ENCODE measurements at regions not wholly inside any gene's neighbourhood (a gene's known extent, or its start where the extent isn't known, plus 50 kb on each side); places are given as distances from the start of the nearest gene placed in this dataset.
"Not testable (repeated sequence)": the region's sequence is repeated elsewhere in the genome, so short reads cannot be mapped to it uniquely, and the experiment has no call there.

- intact Hi-C loops (cut with DNase I; ENCODE audit: low total_unique reads), result no loop called here
- no peak overlapping the region for H3K4me3 ChIP-seq
- no peak for TF ChIP-seq CTCF (IDR thresholded peaks at IDR 0.05 in 8 of 11, conservative IDR thresholded peaks at IDR 0.05 in 3 of 11)
- TF ChIP-seq POLR2A (IDR thresholded peaks at IDR 0.05), result no peak
- no peak for TF ChIP-seq POLR2AphosphoS5 (IDR thresholded peaks at IDR 0.05)
- no peaks in the 10 kb centered on the region for H3K27me3 ChIP-seq (replicated peaks in 1 of 7)
- no peak for DNase-seq
- H3K36me3 ChIP-seq, result no peaks in the 10 kb centered on the region
- H3K27ac ChIP-seq, result no peak overlapping the region
- no peaks in the 10 kb centered on the region for H3K4me1 ChIP-seq
- H3K9me3 ChIP-seq, result no peaks in the 10 kb centered on the region
Observed at GRCh38 chr1:157448636-157449035, 103.7 kb downstream of the FCRL5 start.

DNA sequence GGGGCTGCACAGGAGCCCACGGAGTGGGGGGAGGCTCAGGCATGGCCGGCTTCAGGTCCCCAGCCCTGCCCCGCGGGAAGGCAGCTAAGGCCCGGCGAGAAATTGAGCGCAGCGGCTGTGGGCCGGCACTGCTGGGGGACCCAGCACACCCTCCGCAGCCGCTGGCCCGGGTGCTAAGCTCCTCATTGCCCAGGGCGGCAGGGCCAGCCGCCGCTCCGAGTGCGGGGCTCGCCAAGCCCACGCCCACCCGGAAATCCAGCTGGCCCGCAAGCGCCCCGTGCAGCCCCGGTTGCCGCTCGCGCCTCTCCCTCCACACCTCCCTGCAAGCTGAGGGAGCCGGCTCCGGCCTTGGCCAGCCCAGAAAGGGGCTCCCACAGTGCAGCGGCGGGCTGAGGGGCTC, 106.0 kb downstream of the FCRL5 start:
- WGBS, 5 donors, result 93 to 97% (median 95%) methylated on average over 15 to 31 of the region's 31 CpGs

GRCh38 chr1:157445616-157446140, 106.6 kb downstream of the FCRL5 start:
- H3K9me3 ChIP-seq; H3K4me3 ChIP-seq; intact Hi-C loops (cut with DNase I; ENCODE audit: low total_unique reads); H3K4me1 ChIP-seq; H3K36me3 ChIP-seq; DNase-seq; H3K27ac ChIP-seq; H3K27me3 ChIP-seq (replicated peaks in 1 of 7): not testable (repeated sequence)
- WGBS, 5 donors, result 90 to 94% (median 92%) methylated on average over 14 to 15 of the region's 15 CpGs

More for the DNA sequence above, 106.0 kb downstream of the FCRL5 start:
- H3K27ac ChIP-seq; DNase-seq; H3K4me1 ChIP-seq; H3K27me3 ChIP-seq (replicated peaks in 1 of 7); H3K9me3 ChIP-seq; H3K36me3 ChIP-seq; H3K4me3 ChIP-seq; intact Hi-C loops (cut with DNase I; ENCODE audit: low total_unique reads): not testable (repeated sequence)

DNA sequence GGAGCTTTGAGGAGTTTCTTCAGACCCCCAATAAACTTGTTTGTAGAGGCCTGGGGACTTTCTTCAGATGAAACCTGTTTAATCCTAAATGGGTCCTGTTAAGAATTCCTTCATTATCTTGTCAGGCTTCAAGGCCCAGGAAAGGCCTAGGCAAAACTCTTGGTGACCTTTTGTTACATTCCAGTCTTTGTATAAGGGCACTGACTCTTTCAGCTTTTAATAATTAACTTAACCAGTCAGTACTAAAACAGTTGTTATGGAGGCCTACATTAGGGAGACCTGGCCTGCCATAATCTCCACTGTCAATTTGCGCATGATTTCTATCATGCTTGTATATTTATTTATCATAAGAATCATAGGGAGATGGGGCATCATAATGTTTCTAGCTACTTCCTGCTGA, 110.2 kb downstream of the FCRL5 start:
- no peaks in the 10 kb centered on the region for H3K27me3 ChIP-seq (replicated peaks in 1 of 7)
- 95 to 100% (median 96%) methylated on average over 1 of the region's 1 CpG for WGBS, 5 donors
- intact Hi-C loops (cut with DNase I; ENCODE audit: low total_unique reads), result no loop called here
- H3K4me1 ChIP-seq, result no peaks in the 10 kb centered on the region
- TF ChIP-seq POLR2AphosphoS5 (IDR thresholded peaks at IDR 0.05), result no peak
- no peak for TF ChIP-seq CTCF (IDR thresholded peaks at IDR 0.05 in 8 of 11, conservative IDR thresholded peaks at IDR 0.05 in 3 of 11)
- no peaks in the 10 kb centered on the region for H3K36me3 ChIP-seq
- no peak overlapping the region for H3K27ac ChIP-seq
- H3K9me3 ChIP-seq, result no peaks in the 10 kb centered on the region
- DNase-seq, result no peak
- H3K4me3 ChIP-seq, result no peak overlapping the region

- intact Hi-C loops (cut with DNase I; ENCODE audit: low total_unique reads), result no loop called here
- no peaks in the 10 kb centered on the region for H3K4me1 ChIP-seq
- no peaks in the 10 kb centered on the region for H3K36me3 ChIP-seq
- no peak overlapping the region for H3K4me3 ChIP-seq
- H3K27ac ChIP-seq, result no peak overlapping the region
- H3K27me3 ChIP-seq (replicated peaks in 1 of 7), result peaks cover 0 to 1% (median 0%) of the 10 kb centered on the region in 7 donors
- 74 to 82% (median 77%) methylated on average over 5 of the region's 5 CpGs for WGBS, 5 donors
- DNase-seq, result no peak
- TF ChIP-seq POLR2A (IDR thresholded peaks at IDR 0.05), result no peak
- TF ChIP-seq CTCF (IDR thresholded peaks at IDR 0.05 in 8 of 11, conservative IDR thresholded peaks at IDR 0.05 in 3 of 11), result no peak
- TF ChIP-seq POLR2AphosphoS5 (IDR thresholded peaks at IDR 0.05), result no peak
- H3K9me3 ChIP-seq, result no peaks in the 10 kb centered on the region
Observed at GRCh38 chr1:157439302-157439954, 112.9 kb downstream of the FCRL5 start.

Data from spleen (tissue), 11 donors.